ENCODE measurements at regions not wholly inside any gene's neighbourhood (a gene's known extent, or its start where the extent isn't known, plus 50 kb on each side); places are given as distances from the start of the nearest gene placed in this dataset.
"Not testable (repeated sequence)": the region's sequence is repeated elsewhere in the genome, so short reads cannot be mapped to it uniquely, and the experiment has no call there.

- DNase-seq: no peak
These were observed 461.2 kb upstream of the TMEFF2 start for GRCh38 chr2:192655916-192656315.

GRCh38 chr2:192645811-192646598, 451.3 kb upstream of the TMEFF2 start:
- DNase-seq: no peak

GRCh38 chr2:192634557-192634956, 439.8 kb upstream of the TMEFF2 start:
- DNase-seq: no peak

GRCh38 chr2:192628017-192628416, 433.3 kb upstream of the TMEFF2 start:
- DNase-seq: no peak

GRCh38 chr2:192615105-192615504, 420.4 kb upstream of the TMEFF2 start:
- DNase-seq: no peak

GRCh38 chr2:192604295-192604694, 409.6 kb upstream of the TMEFF2 start:
- DNase-seq: no peak

- not testable (repeated sequence) for DNase-seq
These were observed 403.9 kb upstream of the TMEFF2 start for GRCh38 chr2:192598649-192599048.

GRCh38 chr2:192593561-192593960, 398.8 kb upstream of the TMEFF2 start:
- DNase-seq: no peak

GRCh38 chr2:192591617-192592016, 396.9 kb upstream of the TMEFF2 start:
- no peak for DNase-seq

GRCh38 chr2:192585418-192585817, 390.7 kb upstream of the TMEFF2 start:
- no peak for DNase-seq

GRCh38 chr2:192584976-192585375, 390.2 kb upstream of the TMEFF2 start:
- no peak for DNase-seq

GRCh38 chr2:192579965-192580700, 385.4 kb upstream of the TMEFF2 start:
- no peak for DNase-seq

GRCh38 chr2:192578780-192579179, 384.0 kb upstream of the TMEFF2 start:
- no peak for DNase-seq

- DNase-seq: no peak
These were observed 383.0 kb upstream of the TMEFF2 start for GRCh38 chr2:192577706-192578105.

- no peak for DNase-seq
These were observed 379.8 kb upstream of the TMEFF2 start for GRCh38 chr2:192574552-192574951.

- DNase-seq: no peak
These were observed 376.9 kb upstream of the TMEFF2 start for GRCh38 chr2:192571636-192572035.

- DNase-seq: no peak
These were observed 376.1 kb upstream of the TMEFF2 start for GRCh38 chr2:192570788-192571187.

- DNase-seq: no peak
These were observed 372.1 kb upstream of the TMEFF2 start for GRCh38 chr2:192566863-192567262.

- no peak for DNase-seq
These were observed 365.6 kb upstream of the TMEFF2 start for GRCh38 chr2:192560326-192560725.

- no peak for DNase-seq
These were observed 364.9 kb upstream of the TMEFF2 start for GRCh38 chr2:192559587-192559986.

- DNase-seq: no peak
These were observed 363.9 kb upstream of the TMEFF2 start for GRCh38 chr2:192558637-192559036.

GRCh38 chr2:192555740-192556139, 361.0 kb upstream of the TMEFF2 start:
- DNase-seq: no peak

GRCh38 chr2:192551760-192552159, 357.0 kb upstream of the TMEFF2 start:
- no peak for DNase-seq

- no peak for DNase-seq
These were observed 351.8 kb upstream of the TMEFF2 start for GRCh38 chr2:192546565-192546964.

All from activated CD4-positive, alpha-beta T cell treated with anti-CD3 and anti-CD28 coated beads for 4 hours (primary cell).